Keratinocyte (primary cell): ENCODE measurements at regions not wholly inside any gene's neighbourhood (a gene's known extent, or its start where the extent isn't known, plus 50 kb on each side); places are given as distances from the start of the nearest gene placed in this dataset.

Source experiments
- DNase-seq: peaks from one replicate; pipeline ENCODE4 v3.0.0-alpha.2; 2011; ENCODE audit warnings: low read depth, missing footprints, low spot score
- FAIRE-seq: peaks from 2 replicates; lab custom pipeline; 2011; peaks lifted over from hg19 to GRCh38; lab: Jason Lieb, UNC
- H2AFZ ChIP-seq: 2 replicates; pipeline ENCODE4 v1.6.0; 2012; ENCODE audit warnings: low read length, control low read depth, inconsistent platforms; ENCODE audit not compliant: control insufficient read depth
- H3K27ac ChIP-seq: 2 replicates; pipeline ENCODE4 v1.5.1; 2011; ENCODE audit warnings: low read length; ENCODE audit not compliant: control insufficient read depth, insufficient read depth
- H3K27me3 ChIP-seq: 3 replicates; pipeline ENCODE4 v1.6.0; 2011; ENCODE audit warnings: low read length; ENCODE audit not compliant: control insufficient read depth, insufficient read depth; ENCODE audit errors: extremely low read depth
- H3K36me3 ChIP-seq, 2 experiments: 2 replicates in 1 of 2; 3 replicates in 1 of 2; pipeline ENCODE4 v1.5.1; 2011; ENCODE audit warnings: low read length in 2 of 2, mild to moderate bottlenecking in 1 of 2; ENCODE audit not compliant: control insufficient read depth in 2 of 2, insufficient read depth in 2 of 2; ENCODE audit errors: extremely low read depth in 1 of 2
- H3K4me1 ChIP-seq: 3 replicates; pipeline ENCODE4 v1.5.1; 2011; ENCODE audit warnings: low read length; ENCODE audit not compliant: control insufficient read depth, insufficient read depth; ENCODE audit errors: extremely low read depth
- H3K4me2 ChIP-seq: 3 replicates; pipeline ENCODE4 v1.6.0; 2011; ENCODE audit warnings: low read depth, low read length; ENCODE audit not compliant: control insufficient read depth, insufficient read depth; ENCODE audit errors: extremely low read depth
- H3K4me3 ChIP-seq, 3 experiments: fragments of 200-600 bp in 1 of 3; sonication (generic) in 1 of 3; 2 replicates in 2 of 3; 3 replicates in 1 of 3; pipeline ENCODE4 v1.5.1; 2011 to 2016; ENCODE audit warnings: low read length in 3 of 3, mild to moderate bottlenecking in 3 of 3, control low read depth in 2 of 3, inconsistent platforms in 1 of 3, low read depth in 1 of 3, mixed read lengths in 1 of 3, mixed run types in 1 of 3, moderate library complexity in 1 of 3; ENCODE audit not compliant: control insufficient read depth in 2 of 3, insufficient read depth in 2 of 3; ENCODE audit errors: extremely low read depth in 1 of 3
- H3K79me2 ChIP-seq: 2 replicates; pipeline ENCODE4 v1.6.0; 2012; ENCODE audit warnings: low read length; ENCODE audit not compliant: control insufficient read depth, insufficient read depth
- H3K9ac ChIP-seq: 3 replicates; pipeline ENCODE4 v1.6.0; 2011; ENCODE audit warnings: low read length; ENCODE audit not compliant: control insufficient read depth, insufficient read depth; ENCODE audit errors: extremely low read depth
- H3K9me1 ChIP-seq: 3 replicates; pipeline ENCODE4 v1.6.0; 2011; ENCODE audit warnings: low read length; ENCODE audit not compliant: control insufficient read depth, insufficient read depth; ENCODE audit errors: extremely low read depth
- H3K9me3 ChIP-seq: 2 replicates; pipeline ENCODE4 v1.5.1; 2012; ENCODE audit warnings: low read depth, low read length; ENCODE audit not compliant: control insufficient read depth
- H4K20me1 ChIP-seq: 3 replicates; pipeline ENCODE4 v1.6.0; 2011; ENCODE audit warnings: low read length; ENCODE audit not compliant: control insufficient read depth, insufficient read depth; ENCODE audit errors: extremely low read depth
- EZH2 ChIP-seq: IDR thresholded peaks from one replicate; pipeline ENCODE4 v1.6.1; 2012; ENCODE audit warnings: inconsistent platforms, mild to moderate bottlenecking, low read length, moderate library complexity
- dilution Hi-C: fragments of 300-500 bp; cut with MboI; formaldehyde crosslinking; loops from one replicate; pipeline ENCODE4 v1.7.0; 2020; ENCODE audit warnings: low sequenced_read_pairs; ENCODE audit not compliant: extremely low pct_ligation_motif_present
- TF ChIP-seq, protein P1 (sequence below), 3 experiments: IDR thresholded peaks in 1 of 3; conservative IDR thresholded peaks in 1 of 3; optimal IDR thresholded peaks in 1 of 3; 2 replicates in 2 of 3; 3 replicates in 1 of 3; pipeline versions ENCODE3 to v1.5.1; 2011; ENCODE audit warnings: low read length in 3 of 3, mild to moderate bottlenecking in 3 of 3, moderate library complexity in 2 of 3, control low read depth in 1 of 3, inconsistent platforms in 1 of 3; ENCODE audit not compliant: insufficient read depth in 2 of 3; ENCODE audit errors: extremely low read depth in 1 of 3

DNA sequence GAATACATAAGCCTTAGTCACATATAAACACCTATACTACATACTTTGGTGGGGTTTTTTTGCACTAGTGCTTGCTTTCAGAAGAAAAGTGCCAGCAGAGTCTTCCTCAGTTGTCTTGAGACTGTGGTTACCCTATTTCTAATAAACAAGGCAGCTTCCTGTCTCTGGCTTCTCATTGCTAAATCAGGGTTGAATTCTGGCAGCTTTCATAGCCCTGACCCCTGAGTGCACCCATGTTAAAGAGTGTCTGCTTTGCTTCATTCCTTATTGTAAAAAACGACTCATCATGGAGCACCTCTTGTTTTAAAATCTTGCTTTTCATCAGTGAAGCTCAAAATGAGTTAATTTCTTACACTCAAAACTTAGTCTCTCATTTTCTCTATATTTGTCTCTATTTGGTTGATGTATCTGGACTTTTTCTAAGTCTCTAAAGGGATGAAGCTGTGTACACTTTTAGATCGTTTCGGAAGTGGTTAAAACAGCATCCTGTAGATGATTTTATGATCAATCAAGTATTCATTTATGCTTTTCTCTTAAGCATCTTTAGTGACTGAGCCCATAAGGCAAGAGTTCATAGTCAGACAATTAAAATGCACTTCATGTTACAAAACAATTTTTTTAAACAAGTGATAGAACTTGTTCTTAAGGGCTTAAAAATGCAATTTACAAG, 72.1 kb downstream of the KLF12 start:
- dilution Hi-C loops = no loop called here

DNA sequence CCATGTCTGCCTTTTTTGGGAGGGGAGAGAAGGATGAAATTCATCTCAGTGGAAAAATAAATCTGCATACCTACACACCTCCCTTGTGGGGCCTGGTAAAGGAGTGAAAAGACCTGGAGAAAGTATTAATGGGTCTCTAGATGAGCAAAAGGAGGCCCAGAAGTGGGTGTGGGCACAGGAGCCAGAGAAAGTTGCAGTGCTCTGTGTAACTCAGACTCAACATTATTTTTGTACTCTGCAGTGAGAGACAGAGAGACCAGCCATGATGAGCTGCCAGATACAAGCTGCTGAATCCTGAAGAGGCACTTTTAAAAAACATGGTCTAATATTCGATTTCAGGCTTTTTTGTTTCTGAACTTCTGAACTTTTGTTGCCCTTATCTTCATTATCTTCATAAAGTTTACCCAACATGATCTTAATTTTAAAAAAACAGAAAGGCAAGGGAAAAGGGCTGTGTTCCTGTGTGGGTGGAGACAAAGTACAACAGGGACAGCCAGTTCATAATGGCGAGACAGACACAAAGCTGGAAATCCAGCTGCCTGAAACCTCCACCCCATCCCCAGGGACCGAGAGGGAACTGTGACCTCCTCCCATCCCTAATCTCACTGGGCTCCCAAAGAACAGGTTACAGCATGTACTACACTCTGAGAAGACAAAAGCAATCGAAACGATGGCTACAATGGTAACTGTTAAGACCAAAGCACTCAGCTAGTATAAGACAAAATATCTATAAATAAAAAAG, 77.2 kb downstream of the KLF12 start:
- H3K9me3 ChIP-seq = no peaks in the 10 kb centered on the region
- no peak overlapping the region for H3K4me3 ChIP-seq

More for the DNA sequence above, 72.1 kb downstream of the KLF12 start:
- Histone ChIP-seq H3K4me1 (peaks cover 3% of the 10 kb centered on the region), H3K36me3 (no peaks in the 10 kb centered on the region), H4K20me1 (no peaks in the 10 kb centered on the region), H3K9me1 (no peaks in the 10 kb centered on the region), H3K4me2 (no peak overlapping the region), H2AFZ (no peak overlapping the region), H3K27me3 (no peaks in the 10 kb centered on the region), H3K4me3 (no peak overlapping the region), H3K9me3 (no peaks in the 10 kb centered on the region), H3K9ac (no peak overlapping the region), H3K27ac (no peak overlapping the region), H3K79me2 (peaks cover 5% of the 10 kb centered on the region)
- DNase-seq = no peak
- TF ChIP-seq EZH2 = no peak
- TF ChIP-seq, protein P1, sequence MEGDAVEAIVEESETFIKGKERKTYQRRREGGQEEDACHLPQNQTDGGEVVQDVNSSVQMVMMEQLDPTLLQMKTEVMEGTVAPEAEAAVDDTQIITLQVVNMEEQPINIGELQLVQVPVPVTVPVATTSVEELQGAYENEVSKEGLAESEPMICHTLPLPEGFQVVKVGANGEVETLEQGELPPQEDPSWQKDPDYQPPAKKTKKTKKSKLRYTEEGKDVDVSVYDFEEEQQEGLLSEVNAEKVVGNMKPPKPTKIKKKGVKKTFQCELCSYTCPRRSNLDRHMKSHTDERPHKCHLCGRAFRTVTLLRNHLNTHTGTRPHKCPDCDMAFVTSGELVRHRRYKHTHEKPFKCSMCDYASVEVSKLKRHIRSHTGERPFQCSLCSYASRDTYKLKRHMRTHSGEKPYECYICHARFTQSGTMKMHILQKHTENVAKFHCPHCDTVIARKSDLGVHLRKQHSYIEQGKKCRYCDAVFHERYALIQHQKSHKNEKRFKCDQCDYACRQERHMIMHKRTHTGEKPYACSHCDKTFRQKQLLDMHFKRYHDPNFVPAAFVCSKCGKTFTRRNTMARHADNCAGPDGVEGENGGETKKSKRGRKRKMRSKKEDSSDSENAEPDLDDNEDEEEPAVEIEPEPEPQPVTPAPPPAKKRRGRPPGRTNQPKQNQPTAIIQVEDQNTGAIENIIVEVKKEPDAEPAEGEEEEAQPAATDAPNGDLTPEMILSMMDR (optimal IDR thresholded peaks at IDR 0.05 in 1 of 3, IDR thresholded peaks at IDR 0.05 in 1 of 3, conservative IDR thresholded peaks at IDR 0.05 in 1 of 3; ENCODE audit: extremely low read depth in 1 of 3, insufficient read depth in 2 of 3, low read length in 3 of 3) = no peak
- peak; percentile 17 for FAIRE-seq

More for the DNA sequence above, 77.2 kb downstream of the KLF12 start:
- H3K27me3 ChIP-seq = no peaks in the 10 kb centered on the region
- peak; percentile 46 for FAIRE-seq
- TF ChIP-seq EZH2 = no peak
- TF ChIP-seq, protein P1 (optimal IDR thresholded peaks at IDR 0.05 in 1 of 3, IDR thresholded peaks at IDR 0.05 in 1 of 3, conservative IDR thresholded peaks at IDR 0.05 in 1 of 3; ENCODE audit: extremely low read depth in 1 of 3, insufficient read depth in 2 of 3, low read length in 3 of 3) = no peak
- H3K9ac ChIP-seq = no peak overlapping the region
- peak overlapping the region; percentile 64 for H2AFZ ChIP-seq
- no peaks in the 10 kb centered on the region for H3K9me1 ChIP-seq
- H4K20me1 ChIP-seq = no peaks in the 10 kb centered on the region
- no peak overlapping the region for H3K27ac ChIP-seq
- peak overlapping the region; percentile 14 for H3K4me2 ChIP-seq
- peaks cover 4% of the 10 kb centered on the region for H3K4me1 ChIP-seq
- peaks cover 5% of the 10 kb centered on the region for H3K79me2 ChIP-seq
- no peaks in the 10 kb centered on the region for H3K36me3 ChIP-seq
- dilution Hi-C loops = no loop called here
- DNase-seq = no peak
